ENCODE measurements at regions not wholly inside any gene's neighbourhood (a gene's known extent, or its start where the extent isn't known, plus 50 kb on each side); places are given as distances from the start of the nearest gene placed in this dataset.

- TF ChIP-seq BACH2 (CRISPR knock-in tag; IDR thresholded peaks at IDR 0.05; ENCODE audit: borderline replicate concordance) (no peak), CREB5 (CRISPR knock-in tag; IDR thresholded peaks at IDR 0.05; ENCODE audit: low read depth) (no peak), ZC3H10 (CRISPR knock-in tag; IDR thresholded peaks at IDR 0.05) (no peak), PPARA (CRISPR knock-in tag; IDR thresholded peaks at IDR 0.05; ENCODE audit: borderline replicate concordance) (no peak), ARNTL (CRISPR knock-in tag; IDR thresholded peaks at IDR 0.05; ENCODE audit: borderline replicate concordance, low read depth) (no peak), POU6F1 (CRISPR knock-in tag; IDR thresholded peaks at IDR 0.05; ENCODE audit: borderline replicate concordance, low read depth) (no peak), TCF4 (CRISPR knock-in tag; IDR thresholded peaks at IDR 0.05; ENCODE audit: borderline replicate concordance) (no peak), ZFP30 (CRISPR knock-in tag; IDR thresholded peaks at IDR 0.05) (no peak), OSR1 (CRISPR knock-in tag; IDR thresholded peaks at IDR 0.05) (no peak), TOX (CRISPR knock-in tag; IDR thresholded peaks at IDR 0.05; ENCODE audit: borderline replicate concordance) (no peak; the same call in 1 of the 2 replicates), PATZ1 (CRISPR knock-in tag; IDR thresholded peaks at IDR 0.05; ENCODE audit: borderline replicate concordance) (no peak), ZNF70 (CRISPR knock-in tag; IDR thresholded peaks at IDR 0.05) (no peak), ESRRG (CRISPR knock-in tag; IDR thresholded peaks at IDR 0.05) (no peak), SNAI2 (CRISPR knock-in tag; IDR thresholded peaks at IDR 0.05) (no peak)
Measured at GRCh38 chr5:98309785-98310598, 463.5 kb upstream of the RGMB start.
